Osteoblast (primary cell): ENCODE measurements at regions not wholly inside any gene's neighbourhood (a gene's known extent, or its start where the extent isn't known, plus 50 kb on each side); places are given as distances from the start of the nearest gene placed in this dataset.

Experiments used
- DNase-seq: peaks from one replicate; pipeline ENCODE4 v3.0.0; 2011; ENCODE audit warnings: low spot score, mixed read lengths; ENCODE audit not compliant: insufficient read length; ENCODE audit errors: missing footprints
- H2AFZ ChIP-seq: 2 replicates; pipeline ENCODE4 v1.6.0; 2011; ENCODE audit warnings: mild to moderate bottlenecking, low read length
- H3K27ac ChIP-seq: 2 replicates; pipeline ENCODE4 v1.5.1; 2011; ENCODE audit warnings: mild to moderate bottlenecking, low read depth, low read length, moderate library complexity
- H3K27me3 ChIP-seq: 2 replicates; pipeline ENCODE4 v1.6.0; 2012; ENCODE audit warnings: mild to moderate bottlenecking, control low read depth, inconsistent platforms, low read length, moderate library complexity; ENCODE audit not compliant: insufficient read depth
- H3K36me3 ChIP-seq: 2 replicates; pipeline ENCODE4 v1.5.1; 2011; ENCODE audit warnings: mild to moderate bottlenecking, low read length, control low read depth, moderate library complexity; ENCODE audit not compliant: insufficient read depth
- H3K4me1 ChIP-seq: 2 replicates; pipeline ENCODE4 v1.5.1; 2011; ENCODE audit warnings: mild to moderate bottlenecking, low read length, control low read depth, moderate library complexity; ENCODE audit not compliant: insufficient read depth
- H3K4me2 ChIP-seq: 2 replicates; pipeline ENCODE4 v1.6.0; 2011; ENCODE audit warnings: mild to moderate bottlenecking, low read length; ENCODE audit not compliant: insufficient read depth
- H3K4me3 ChIP-seq: fragments of 200-600 bp; sonication (generic); 3 replicates; pipeline ENCODE4 v1.5.1; 2012; ENCODE audit warnings: mild to moderate bottlenecking, low read length, inconsistent platforms; ENCODE audit not compliant: insufficient read depth
- H3K79me2 ChIP-seq: 2 replicates; pipeline ENCODE4 v1.6.0; 2012; ENCODE audit warnings: mild to moderate bottlenecking, low read length, control low read depth, inconsistent platforms; ENCODE audit not compliant: insufficient read depth
- H3K9me3 ChIP-seq: 2 replicates; pipeline ENCODE4 v1.5.1; 2011; ENCODE audit warnings: low read depth, low read length, control low read depth
- H4K20me1 ChIP-seq: 2 replicates; pipeline ENCODE4 v1.6.0; 2012; ENCODE audit warnings: mild to moderate bottlenecking, low read length, control low read depth; ENCODE audit not compliant: insufficient read depth
- CTCF ChIP-seq: IDR thresholded peaks from 2 replicates; pipeline ENCODE4 v1.5.1; 2011; ENCODE audit warnings: mild to moderate bottlenecking, low read depth, low read length, moderate library complexity; ENCODE audit errors: extremely low read depth

- DNase-seq, result peak; percentile 14
- no peak for TF ChIP-seq CTCF
- H4K20me1 ChIP-seq, result no peaks in the 10 kb centered on the region
- no peak overlapping the region for H3K4me2 ChIP-seq
- no peaks in the 10 kb centered on the region for H3K9me3 ChIP-seq
- peaks cover 41% of the 10 kb centered on the region for H3K27me3 ChIP-seq
- no peaks in the 10 kb centered on the region for H3K36me3 ChIP-seq
- H3K79me2 ChIP-seq, result no peaks in the 10 kb centered on the region
- no peak overlapping the region for H3K27ac ChIP-seq
- no peak overlapping the region for H3K4me3 ChIP-seq
- H2AFZ ChIP-seq, result no peak overlapping the region
- no peaks in the 10 kb centered on the region for H3K4me1 ChIP-seq
Measured at GRCh38 chr2:47652061-47652690, 81.4 kb upstream of the KCNK12 start.

GRCh38 chr2:47651296-47651695, 80.5 kb upstream of the KCNK12 start:
- Histone ChIP-seq H3K27me3 (peaks cover 42% of the 10 kb centered on the region), H3K27ac (no peak overlapping the region), H4K20me1 (no peaks in the 10 kb centered on the region), H3K9me3 (no peaks in the 10 kb centered on the region), H3K36me3 (no peaks in the 10 kb centered on the region), H3K4me2 (no peak overlapping the region), H3K4me3 (no peak overlapping the region), H3K4me1 (no peaks in the 10 kb centered on the region), H3K79me2 (no peaks in the 10 kb centered on the region), H2AFZ (no peak overlapping the region)
- DNase-seq, result peak; percentile 36
- TF ChIP-seq CTCF, result no peak

GRCh38 chr2:47650001-47650535, 79.3 kb upstream of the KCNK12 start:
- Histone ChIP-seq H3K4me2 (no peak overlapping the region), H3K36me3 (no peaks in the 10 kb centered on the region), H3K4me3 (no peak overlapping the region), H3K27ac (no peak overlapping the region), H3K27me3 (peaks cover 42% of the 10 kb centered on the region), H3K79me2 (no peaks in the 10 kb centered on the region), H4K20me1 (no peaks in the 10 kb centered on the region), H3K9me3 (no peaks in the 10 kb centered on the region), H2AFZ (no peak overlapping the region), H3K4me1 (no peaks in the 10 kb centered on the region)
- no peak for TF ChIP-seq CTCF
- peak; percentile 18 for DNase-seq

DNA sequence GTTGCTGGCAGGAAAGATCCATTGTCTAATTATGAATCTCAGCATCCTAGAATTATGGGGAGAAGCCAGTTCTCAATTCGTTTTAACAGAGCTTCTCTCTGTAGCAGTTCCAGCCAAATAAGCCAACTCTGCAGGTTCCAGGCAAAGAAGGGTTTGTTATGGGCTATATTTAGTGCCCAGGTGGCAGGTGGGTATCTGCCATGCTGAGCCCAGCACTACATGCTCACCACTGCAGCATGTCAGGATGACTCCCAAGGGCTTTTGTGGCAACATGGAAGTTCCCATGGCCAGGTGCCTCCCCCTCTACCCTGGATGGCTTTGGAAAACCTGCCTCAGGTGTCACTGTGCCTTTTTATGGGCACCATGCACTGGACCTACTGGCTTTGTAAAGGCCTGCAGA, 74.5 kb upstream of the KCNK12 start:
- Histone ChIP-seq H3K36me3 (no peaks in the 10 kb centered on the region), H3K4me2 (no peak overlapping the region), H2AFZ (no peak overlapping the region), H3K27me3 (peaks cover 22% of the 10 kb centered on the region), H3K9me3 (no peaks in the 10 kb centered on the region), H3K27ac (no peak overlapping the region), H3K4me3 (no peak overlapping the region), H3K4me1 (no peaks in the 10 kb centered on the region), H4K20me1 (no peaks in the 10 kb centered on the region), H3K79me2 (no peaks in the 10 kb centered on the region)
- no peak for TF ChIP-seq CTCF
- peak; percentile 37 for DNase-seq
